HepG2 (cell line): ENCODE measurements at regions not wholly inside any gene's neighbourhood (a gene's known extent, or its start where the extent isn't known, plus 50 kb on each side); places are given as distances from the start of the nearest gene placed in this dataset.

Experiments used
- GATAD1 ChIP-seq: IDR thresholded peaks from 2 replicates; pipeline ENCODE4 v1.6.1; 2016; ENCODE audit warnings: missing genetic modification reagents, missing compliant biosample characterization
- NR2C2 ChIP-seq: sonication (generic); formaldehyde crosslinking; IDR thresholded peaks from 2 replicates; pipeline ENCODE4 v1.4.0; 2020; ENCODE audit warnings: missing genetic modification reagents, mild to moderate bottlenecking, moderate library complexity, borderline replicate concordance
- ONECUT2 ChIP-seq: sonication (generic); formaldehyde crosslinking; IDR thresholded peaks from 2 replicates; pipeline ENCODE4 v1.4.0; 2020; ENCODE audit warnings: missing genetic modification reagents
- POLR2A ChIP-seq, 2 experiments: IDR thresholded peaks; 2 replicates each; pipeline ENCODE4 v1.6.1; 2011; ENCODE audit warnings: low read depth in 2 of 2, low read length in 2 of 2, mild to moderate bottlenecking in 1 of 2, moderate library complexity in 1 of 2; ENCODE audit not compliant: insufficient read depth in 1 of 2
- TF ChIP-seq, protein P1 (sequence below): sonication (generic); formaldehyde crosslinking; conservative IDR thresholded peaks from 2 replicates; pipeline ENCODE4 v1.4.0; 2020; ENCODE audit warnings: missing genetic modification reagents
- TF ChIP-seq, protein P2 (sequence below): sonication (generic); formaldehyde crosslinking; conservative IDR thresholded peaks from 2 replicates; pipeline ENCODE4 v1.8.0; 2022; ENCODE audit warnings: missing genetic modification reagents
- TF ChIP-seq, protein P3 (sequence below): sonication (generic); formaldehyde crosslinking; IDR thresholded peaks from 2 replicates; pipeline ENCODE4 v1.4.0; 2020; ENCODE audit warnings: mild to moderate bottlenecking, missing genetic modification reagents
- TF ChIP-seq, protein P4 (sequence below): sonication (generic); formaldehyde crosslinking; IDR thresholded peaks from 2 replicates; pipeline ENCODE4 v1.4.0; 2020; ENCODE audit warnings: low read depth, mild to moderate bottlenecking, missing genetic modification reagents

GRCh38 chr1:88058205-88058604 lies 625.9 kb upstream of the PKN2 start (continued):
- TF ChIP-seq, protein P1, sequence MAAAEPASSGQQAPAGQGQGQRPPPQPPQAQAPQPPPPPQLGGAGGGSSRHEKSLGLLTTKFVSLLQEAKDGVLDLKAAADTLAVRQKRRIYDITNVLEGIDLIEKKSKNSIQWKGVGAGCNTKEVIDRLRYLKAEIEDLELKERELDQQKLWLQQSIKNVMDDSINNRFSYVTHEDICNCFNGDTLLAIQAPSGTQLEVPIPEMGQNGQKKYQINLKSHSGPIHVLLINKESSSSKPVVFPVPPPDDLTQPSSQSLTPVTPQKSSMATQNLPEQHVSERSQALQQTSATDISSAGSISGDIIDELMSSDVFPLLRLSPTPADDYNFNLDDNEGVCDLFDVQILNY (CRISPR knock-in tag) = no peak
- TF ChIP-seq POLR2A (IDR thresholded peaks at IDR 0.05; ENCODE audit: insufficient read depth in 1 of 2, low read depth in 2 of 2, low read length in 2 of 2) (no peak), ONECUT2 (CRISPR knock-in tag) (no peak), GATAD1 (no peak), NR2C2 (CRISPR knock-in tag) (no peak)
- TF ChIP-seq, protein P2, sequence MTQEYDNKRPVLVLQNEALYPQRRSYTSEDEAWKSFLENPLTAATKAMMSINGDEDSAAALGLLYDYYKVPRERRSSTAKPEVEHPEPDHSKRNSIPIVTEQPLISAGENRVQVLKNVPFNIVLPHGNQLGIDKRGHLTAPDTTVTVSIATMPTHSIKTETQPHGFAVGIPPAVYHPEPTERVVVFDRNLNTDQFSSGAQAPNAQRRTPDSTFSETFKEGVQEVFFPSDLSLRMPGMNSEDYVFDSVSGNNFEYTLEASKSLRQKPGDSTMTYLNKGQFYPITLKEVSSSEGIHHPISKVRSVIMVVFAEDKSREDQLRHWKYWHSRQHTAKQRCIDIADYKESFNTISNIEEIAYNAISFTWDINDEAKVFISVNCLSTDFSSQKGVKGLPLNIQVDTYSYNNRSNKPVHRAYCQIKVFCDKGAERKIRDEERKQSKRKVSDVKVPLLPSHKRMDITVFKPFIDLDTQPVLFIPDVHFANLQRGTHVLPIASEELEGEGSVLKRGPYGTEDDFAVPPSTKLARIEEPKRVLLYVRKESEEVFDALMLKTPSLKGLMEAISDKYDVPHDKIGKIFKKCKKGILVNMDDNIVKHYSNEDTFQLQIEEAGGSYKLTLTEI (CRISPR knock-in tag) = no peak
- TF ChIP-seq, protein P3, sequence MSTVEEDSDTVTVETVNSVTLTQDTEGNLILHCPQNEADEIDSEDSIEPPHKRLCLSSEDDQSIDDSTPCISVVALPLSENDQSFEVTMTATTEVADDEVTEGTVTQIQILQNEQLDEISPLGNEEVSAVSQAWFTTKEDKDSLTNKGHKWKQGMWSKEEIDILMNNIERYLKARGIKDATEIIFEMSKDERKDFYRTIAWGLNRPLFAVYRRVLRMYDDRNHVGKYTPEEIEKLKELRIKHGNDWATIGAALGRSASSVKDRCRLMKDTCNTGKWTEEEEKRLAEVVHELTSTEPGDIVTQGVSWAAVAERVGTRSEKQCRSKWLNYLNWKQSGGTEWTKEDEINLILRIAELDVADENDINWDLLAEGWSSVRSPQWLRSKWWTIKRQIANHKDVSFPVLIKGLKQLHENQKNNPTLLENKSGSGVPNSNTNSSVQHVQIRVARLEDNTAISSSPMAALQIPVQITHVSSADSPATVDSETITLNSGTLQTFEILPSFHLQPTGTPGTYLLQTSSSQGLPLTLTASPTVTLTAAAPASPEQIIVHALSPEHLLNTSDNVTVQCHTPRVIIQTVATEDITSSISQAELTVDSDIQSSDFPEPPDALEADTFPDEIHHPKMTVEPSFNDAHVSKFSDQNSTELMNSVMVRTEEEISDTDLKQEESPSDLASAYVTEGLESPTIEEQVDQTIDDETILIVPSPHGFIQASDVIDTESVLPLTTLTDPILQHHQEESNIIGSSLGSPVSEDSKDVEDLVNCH (CRISPR knock-in tag) = no peak
- TF ChIP-seq, protein P4, sequence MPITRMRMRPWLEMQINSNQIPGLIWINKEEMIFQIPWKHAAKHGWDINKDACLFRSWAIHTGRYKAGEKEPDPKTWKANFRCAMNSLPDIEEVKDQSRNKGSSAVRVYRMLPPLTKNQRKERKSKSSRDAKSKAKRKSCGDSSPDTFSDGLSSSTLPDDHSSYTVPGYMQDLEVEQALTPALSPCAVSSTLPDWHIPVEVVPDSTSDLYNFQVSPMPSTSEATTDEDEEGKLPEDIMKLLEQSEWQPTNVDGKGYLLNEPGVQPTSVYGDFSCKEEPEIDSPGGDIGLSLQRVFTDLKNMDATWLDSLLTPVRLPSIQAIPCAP (CRISPR knock-in tag) = no peak
- TF ChIP-seq, all 625 proteins: peak for 0
